Type B pancreatic cell (in vitro differentiated cells): ENCODE measurements at regions not wholly inside any gene's neighbourhood (a gene's known extent, or its start where the extent isn't known, plus 50 kb on each side); places are given as distances from the start of the nearest gene placed in this dataset.
A peak's percentile ranks its signal among the peaks of the same experiment; 100 is the strongest.

Experiments
- DNase-seq: peaks from one replicate; pipeline ENCODE4 v3.0.0; 2021; ENCODE audit warnings: mixed read lengths; ENCODE audit not compliant: unreplicated experiment; ENCODE audit errors: extremely low spot score
- H3K27ac Mint-ChIP-seq: 2 replicates; pipeline ENCODE4 v1.8.0; 2021; ENCODE audit warnings: mild to moderate bottlenecking, mixed read lengths
- H3K27me3 Mint-ChIP-seq: 2 replicates; pipeline ENCODE4 v1.8.0; 2021; ENCODE audit warnings: mixed read lengths
- H3K36me3 Mint-ChIP-seq: 2 replicates; pipeline ENCODE4 v1.8.0; 2021; ENCODE audit warnings: mixed read lengths
- H3K4me1 Mint-ChIP-seq: one replicate; pipeline ENCODE4 v1.8.0; 2021; ENCODE audit warnings: mixed read lengths; ENCODE audit not compliant: unreplicated experiment
- H3K4me3 Mint-ChIP-seq: 2 replicates; pipeline ENCODE4 v1.8.0; 2021; ENCODE audit warnings: mild to moderate bottlenecking, mixed read lengths
- H3K9me3 Mint-ChIP-seq: 2 replicates; pipeline ENCODE4 v1.8.0; 2021; ENCODE audit warnings: mixed read lengths
- CTCF ChIP-seq: fragments of 200-600 bp; sonication (generic); conservative IDR thresholded peaks from 2 replicates; pipeline ENCODE4 v1.5.0; 2021; ENCODE audit warnings: antibody characterized with exemption, mild to moderate bottlenecking

GRCh38 chr11:80440835-80441234 is 1000.0 kb upstream of the TENM4 start:
- TF ChIP-seq CTCF, result no peak
- H3K4me1 Mint-ChIP-seq, result no peaks in the 10 kb centered on the region
- H3K9me3 Mint-ChIP-seq, result peaks cover 2% of the 10 kb centered on the region
- H3K27me3 Mint-ChIP-seq, result peaks cover 4% of the 10 kb centered on the region
- H3K36me3 Mint-ChIP-seq, result no peaks in the 10 kb centered on the region
- H3K4me3 Mint-ChIP-seq, result no peak overlapping the region
- DNase-seq, result no peak
- no peak overlapping the region for H3K27ac Mint-ChIP-seq

- H3K4me3 Mint-ChIP-seq, result no peak overlapping the region
- no peaks in the 10 kb centered on the region for H3K4me1 Mint-ChIP-seq
- no peak for TF ChIP-seq CTCF
- no peak overlapping the region for H3K27ac Mint-ChIP-seq
- DNase-seq, result no peak
- H3K27me3 Mint-ChIP-seq, result peaks cover 4% of the 10 kb centered on the region
- H3K36me3 Mint-ChIP-seq, result no peaks in the 10 kb centered on the region
- H3K9me3 Mint-ChIP-seq, result no peaks in the 10 kb centered on the region
These were observed 995.7 kb upstream of the TENM4 start for GRCh38 chr11:80436547-80436946.

GRCh38 chr11:80435345-80435744 is 994.5 kb upstream of the TENM4 start:
- no peaks in the 10 kb centered on the region for H3K36me3 Mint-ChIP-seq
- no peaks in the 10 kb centered on the region for H3K4me1 Mint-ChIP-seq
- no peak overlapping the region for H3K4me3 Mint-ChIP-seq
- H3K27me3 Mint-ChIP-seq, result peaks cover 7% of the 10 kb centered on the region
- H3K27ac Mint-ChIP-seq, result no peak overlapping the region
- no peak for TF ChIP-seq CTCF
- H3K9me3 Mint-ChIP-seq, result no peaks in the 10 kb centered on the region
- DNase-seq, result no peak

- no peak for TF ChIP-seq CTCF
- no peak overlapping the region for H3K27ac Mint-ChIP-seq
- H3K4me3 Mint-ChIP-seq, result no peak overlapping the region
- H3K36me3 Mint-ChIP-seq, result no peaks in the 10 kb centered on the region
- no peaks in the 10 kb centered on the region for H3K4me1 Mint-ChIP-seq
- H3K9me3 Mint-ChIP-seq, result peaks cover 5% of the 10 kb centered on the region
- H3K27me3 Mint-ChIP-seq, result peaks cover 4% of the 10 kb centered on the region
- no peak for DNase-seq
These were observed 991.2 kb upstream of the TENM4 start for GRCh38 chr11:80432057-80432456.

GRCh38 chr11:80424012-80424695 is 983.3 kb upstream of the TENM4 start:
- H3K27ac Mint-ChIP-seq, result no peak overlapping the region
- H3K4me1 Mint-ChIP-seq, result peaks cover 4% of the 10 kb centered on the region
- H3K4me3 Mint-ChIP-seq, result peak overlapping the region; percentile 19
- no peaks in the 10 kb centered on the region for H3K27me3 Mint-ChIP-seq
- no peaks in the 10 kb centered on the region for H3K36me3 Mint-ChIP-seq
- H3K9me3 Mint-ChIP-seq, result peaks cover under 1% of the 10 kb centered on the region
- no peak for TF ChIP-seq CTCF
- DNase-seq, result no peak
